SU-DHL-6 (cell line): ENCODE measurements at regions not wholly inside any gene's neighbourhood (a gene's known extent, or its start where the extent isn't known, plus 50 kb on each side); places are given as distances from the start of the nearest gene placed in this dataset.

Experiments
- EZH2phosphoT487 ChIP-seq: fragments of 200-600 bp; sonication (generic), shearing (Covaris generic); conservative IDR thresholded peaks from 2 replicates; pipeline ENCODE4 v1.6.1; 2018; ENCODE audit warnings: mild to moderate bottlenecking, antibody characterized with exemption, low read length, moderate library complexity, mixed read lengths
- TF ChIP-seq, protein P1 (sequence below): fragments of 200-600 bp; sonication (generic); IDR thresholded peaks from one replicate; pipeline ENCODE4 v1.5.1; 2017; ENCODE audit warnings: antibody characterized with exemption, mild to moderate bottlenecking, low read length, moderate library complexity; ENCODE audit not compliant: insufficient read depth, poor library complexity, severe bottlenecking

- TF ChIP-seq, protein P1, sequence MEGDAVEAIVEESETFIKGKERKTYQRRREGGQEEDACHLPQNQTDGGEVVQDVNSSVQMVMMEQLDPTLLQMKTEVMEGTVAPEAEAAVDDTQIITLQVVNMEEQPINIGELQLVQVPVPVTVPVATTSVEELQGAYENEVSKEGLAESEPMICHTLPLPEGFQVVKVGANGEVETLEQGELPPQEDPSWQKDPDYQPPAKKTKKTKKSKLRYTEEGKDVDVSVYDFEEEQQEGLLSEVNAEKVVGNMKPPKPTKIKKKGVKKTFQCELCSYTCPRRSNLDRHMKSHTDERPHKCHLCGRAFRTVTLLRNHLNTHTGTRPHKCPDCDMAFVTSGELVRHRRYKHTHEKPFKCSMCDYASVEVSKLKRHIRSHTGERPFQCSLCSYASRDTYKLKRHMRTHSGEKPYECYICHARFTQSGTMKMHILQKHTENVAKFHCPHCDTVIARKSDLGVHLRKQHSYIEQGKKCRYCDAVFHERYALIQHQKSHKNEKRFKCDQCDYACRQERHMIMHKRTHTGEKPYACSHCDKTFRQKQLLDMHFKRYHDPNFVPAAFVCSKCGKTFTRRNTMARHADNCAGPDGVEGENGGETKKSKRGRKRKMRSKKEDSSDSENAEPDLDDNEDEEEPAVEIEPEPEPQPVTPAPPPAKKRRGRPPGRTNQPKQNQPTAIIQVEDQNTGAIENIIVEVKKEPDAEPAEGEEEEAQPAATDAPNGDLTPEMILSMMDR = no peak
- TF ChIP-seq EZH2phosphoT487 = no peak
These were observed 1369.0 kb downstream of the ZPLD1 start for GRCh38 chr3:103803787-103804186.
